NCI-H446 treated with DMSO at 0.1 percent for 48 hours (cell line): ENCODE measurements at regions not wholly inside any gene's neighbourhood (a gene's known extent, or its start where the extent isn't known, plus 50 kb on each side); places are given as distances from the start of the nearest gene placed in this dataset.
"Not testable (repeated sequence)": the region's sequence is repeated elsewhere in the genome, so short reads cannot be mapped to it uniquely, and the experiment has no call there.

Source experiments
- DNase-seq: peaks from one replicate; lab custom pipeline; 2025; lab: John Stamatoyannopoulos, UW

DNA sequence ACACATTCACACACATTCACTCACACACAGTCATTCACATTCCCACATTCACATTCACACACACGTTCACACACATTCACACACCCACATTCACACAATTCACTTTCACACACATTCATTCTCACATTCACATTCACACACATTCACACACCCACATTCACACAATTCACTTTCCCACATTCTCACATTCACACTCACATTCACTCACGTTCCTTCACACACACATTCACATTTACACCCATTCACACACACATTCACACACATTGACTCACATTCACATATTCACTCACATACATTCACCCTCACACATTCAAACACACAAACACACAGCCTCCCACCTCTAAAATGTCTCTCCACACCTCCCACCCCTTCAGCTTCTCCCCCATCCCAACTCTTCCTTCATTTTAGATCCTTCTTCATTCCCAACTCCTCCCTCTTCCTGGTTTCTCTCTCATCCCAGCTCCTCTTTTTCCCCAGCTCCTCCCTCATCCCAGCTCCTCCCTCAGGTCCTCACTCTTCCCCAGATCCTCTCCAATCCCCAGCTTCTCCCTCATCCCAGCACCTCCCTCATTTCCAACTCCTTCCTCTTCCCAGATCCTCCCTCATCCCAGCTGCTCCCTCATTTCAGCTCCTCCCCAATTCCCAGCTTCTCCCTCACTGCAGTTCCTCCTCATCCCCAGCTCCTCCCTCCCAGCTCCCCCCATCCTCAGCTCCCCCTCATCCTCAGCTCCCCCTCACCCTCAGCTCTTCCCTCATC, 111.0 kb downstream of the FAM53A start:
- no peak for DNase-seq

DNA sequence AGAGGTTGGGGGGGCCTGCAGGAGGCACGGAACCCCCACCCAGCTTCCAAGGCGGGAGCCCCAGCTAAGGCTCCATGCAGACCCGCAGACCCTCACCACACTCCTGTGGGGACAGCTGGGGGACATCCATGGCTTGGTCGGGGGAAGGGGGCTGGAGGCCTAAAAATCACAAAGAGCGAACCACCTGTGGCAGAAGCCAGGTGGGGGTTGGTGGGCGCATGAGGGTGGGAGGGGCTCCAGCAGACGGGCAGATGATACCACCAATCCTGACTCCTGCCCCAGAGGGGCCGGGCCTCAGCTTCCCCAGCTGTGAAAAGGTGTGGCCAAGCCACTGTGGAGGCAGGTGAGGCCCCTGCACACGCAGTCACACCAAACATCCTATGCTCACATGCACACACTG, 111.6 kb downstream of the FAM53A start:
- no peak for DNase-seq

DNA sequence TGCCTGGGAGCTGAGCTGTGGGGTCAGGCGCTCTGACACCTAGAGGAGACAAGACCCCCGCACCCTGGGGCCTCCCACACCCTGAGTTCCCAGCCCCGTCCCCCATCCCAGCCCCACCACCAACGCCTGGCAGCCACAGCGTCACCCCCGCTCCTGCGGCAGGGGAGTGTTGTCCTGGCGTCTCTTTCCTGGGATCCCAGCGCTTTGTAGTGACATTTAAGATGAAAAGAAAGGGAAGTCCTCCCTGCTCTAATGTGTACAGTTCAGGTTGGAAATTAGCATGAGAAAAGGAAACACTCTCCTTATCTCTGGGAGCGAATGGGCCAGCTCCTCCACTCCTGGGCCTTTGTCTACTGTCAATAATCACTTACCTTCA, 112.1 kb downstream of the FAM53A start:
- no peak for DNase-seq

DNA sequence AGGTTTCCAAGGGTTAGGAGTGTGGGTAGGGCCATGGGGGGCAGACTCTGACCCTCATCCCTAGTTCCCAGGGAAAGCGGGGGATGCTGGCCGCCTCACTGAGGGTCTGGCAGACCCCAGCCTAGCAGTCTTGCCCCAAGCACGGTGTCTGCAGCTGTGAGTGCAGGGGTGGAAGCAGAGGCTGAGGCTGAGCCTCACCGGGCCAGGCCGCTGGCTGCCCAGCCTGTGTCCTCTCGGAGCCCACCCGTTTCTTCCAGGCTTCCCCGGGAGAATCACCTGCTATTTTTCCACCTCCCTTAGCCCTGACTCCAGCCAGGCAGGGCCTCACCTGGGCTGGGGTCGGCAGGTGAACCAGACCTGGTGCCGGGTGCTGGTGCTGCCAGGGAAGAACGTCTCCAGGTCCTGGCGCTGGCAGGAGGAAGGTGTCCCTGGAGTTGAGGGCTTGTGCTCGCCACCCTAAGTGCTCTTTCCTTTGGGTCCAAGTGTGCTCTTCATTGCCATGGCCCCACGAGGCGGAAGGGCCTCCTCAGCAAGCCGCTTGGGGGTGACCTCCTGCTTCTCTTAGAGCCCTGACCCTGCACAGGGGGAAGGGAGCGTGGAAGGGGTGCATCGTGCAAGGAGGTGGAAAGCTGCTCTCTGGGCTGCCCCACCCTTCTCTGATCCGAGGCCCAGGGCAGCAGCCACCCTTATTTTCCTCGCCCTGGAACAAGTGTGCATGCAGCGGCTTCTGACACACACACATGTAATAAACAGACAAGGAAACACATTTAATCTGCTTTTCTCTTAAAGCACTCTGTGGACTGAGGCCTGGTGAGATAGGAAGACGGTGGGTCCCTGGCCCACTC, 112.7 kb downstream of the FAM53A start:
- DNase-seq, result no peak

DNA sequence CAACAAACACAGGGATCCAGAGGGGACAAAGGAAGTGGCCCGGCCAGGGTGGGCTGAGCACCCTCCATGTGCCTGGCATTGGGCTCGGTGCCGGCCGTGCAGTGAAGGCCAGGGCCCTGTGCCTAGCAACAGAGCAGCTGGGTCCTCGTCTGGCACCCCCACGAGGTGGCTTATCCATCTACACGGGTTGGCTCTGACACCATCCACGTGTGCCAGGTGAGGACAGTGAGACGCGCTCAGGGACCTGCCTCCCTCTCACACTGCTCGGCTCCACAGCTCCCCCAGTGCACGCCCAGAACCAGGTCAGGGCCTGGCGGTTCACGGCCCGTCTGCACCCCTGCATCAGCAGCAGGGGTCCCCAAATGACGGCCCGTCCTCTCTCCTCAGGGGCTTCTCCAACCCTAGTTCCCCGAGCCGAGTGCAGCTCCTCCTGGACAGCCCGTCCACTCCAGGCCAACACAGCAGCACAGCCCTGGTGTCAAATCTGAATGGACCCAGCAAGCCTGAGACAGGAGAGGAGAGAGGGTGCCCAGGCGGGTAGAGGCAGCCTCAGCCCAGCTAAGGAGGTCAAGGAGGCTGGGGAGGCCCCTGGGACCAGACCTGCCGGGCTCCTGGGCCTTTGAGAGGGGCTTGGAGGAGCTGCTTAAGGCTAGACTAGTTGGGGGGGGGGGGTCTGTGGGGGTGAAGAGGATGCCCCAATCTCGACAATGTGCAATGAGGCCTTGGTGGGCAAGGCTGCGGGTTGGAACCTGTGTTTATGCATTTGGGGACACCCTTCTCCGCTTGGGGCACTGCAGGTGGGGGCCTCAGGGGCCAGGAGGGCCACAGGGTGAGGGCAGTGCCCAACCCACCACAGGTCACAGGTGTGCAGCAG, 113.6 kb downstream of the FAM53A start:
- DNase-seq, result no peak

DNA sequence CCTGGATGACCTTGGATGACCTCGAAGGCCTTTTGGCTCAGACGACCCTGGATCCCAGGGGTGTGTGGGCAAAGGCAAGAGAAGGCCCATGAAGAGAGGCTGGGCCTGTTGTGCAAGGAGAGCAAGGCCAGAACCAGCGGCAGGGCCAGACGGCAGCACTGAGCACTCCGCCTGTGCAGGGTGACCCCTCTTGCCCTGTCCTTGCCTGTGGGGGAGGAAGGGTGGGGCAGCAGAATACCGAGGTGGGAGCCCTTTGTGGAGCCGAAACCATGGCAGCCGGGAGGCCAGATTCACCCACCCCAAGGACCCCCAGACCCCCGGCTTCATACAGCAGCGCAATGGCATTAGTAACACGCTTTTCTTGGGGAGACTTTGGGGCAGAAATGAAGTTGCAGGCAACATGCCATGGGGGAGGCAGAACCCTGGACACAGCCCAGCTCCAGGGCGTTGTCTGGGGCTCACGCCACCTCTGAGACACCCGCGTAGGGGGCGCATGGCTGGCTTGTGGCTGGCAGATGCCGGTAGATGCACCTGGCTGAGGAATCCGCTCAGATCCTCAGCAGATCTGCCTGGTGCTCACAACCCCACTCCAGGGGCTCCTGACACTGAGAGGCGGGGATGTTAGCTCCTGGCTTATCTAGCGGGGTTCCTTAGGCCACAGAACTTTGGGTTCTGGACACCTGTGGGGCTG, 114.5 kb downstream of the FAM53A start:
- no peak for DNase-seq

DNA sequence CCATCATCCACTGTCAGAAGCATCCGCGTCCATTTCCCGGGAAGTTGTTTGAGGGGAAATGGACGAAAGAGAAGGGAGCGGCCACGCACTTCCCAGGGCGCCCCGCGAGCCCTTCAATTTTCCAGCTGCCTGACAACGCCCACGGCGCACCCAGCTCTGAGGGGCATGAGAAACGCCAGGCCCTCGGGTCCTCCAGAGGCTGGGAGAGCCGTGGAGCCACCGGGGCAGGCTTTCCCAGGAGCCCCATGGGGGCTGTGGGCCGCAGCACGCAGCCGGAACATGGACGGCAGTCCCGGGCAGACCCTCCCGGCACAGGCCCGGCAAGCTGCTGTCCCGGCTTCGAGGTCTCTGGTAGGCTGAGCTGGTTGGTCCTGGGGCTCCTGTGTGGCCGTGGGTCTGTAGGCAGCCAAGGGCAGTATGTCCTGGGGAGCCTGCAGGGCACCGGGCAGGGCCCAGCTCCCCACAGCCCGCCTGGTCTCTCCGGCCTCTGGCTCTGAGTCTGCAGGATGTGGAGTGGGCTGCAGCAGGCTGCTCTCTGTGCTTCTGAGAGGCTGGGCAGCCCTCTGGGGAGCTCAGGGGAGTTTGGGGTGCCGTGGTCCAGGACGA, 115.2 kb downstream of the FAM53A start:
- no peak for DNase-seq

DNA sequence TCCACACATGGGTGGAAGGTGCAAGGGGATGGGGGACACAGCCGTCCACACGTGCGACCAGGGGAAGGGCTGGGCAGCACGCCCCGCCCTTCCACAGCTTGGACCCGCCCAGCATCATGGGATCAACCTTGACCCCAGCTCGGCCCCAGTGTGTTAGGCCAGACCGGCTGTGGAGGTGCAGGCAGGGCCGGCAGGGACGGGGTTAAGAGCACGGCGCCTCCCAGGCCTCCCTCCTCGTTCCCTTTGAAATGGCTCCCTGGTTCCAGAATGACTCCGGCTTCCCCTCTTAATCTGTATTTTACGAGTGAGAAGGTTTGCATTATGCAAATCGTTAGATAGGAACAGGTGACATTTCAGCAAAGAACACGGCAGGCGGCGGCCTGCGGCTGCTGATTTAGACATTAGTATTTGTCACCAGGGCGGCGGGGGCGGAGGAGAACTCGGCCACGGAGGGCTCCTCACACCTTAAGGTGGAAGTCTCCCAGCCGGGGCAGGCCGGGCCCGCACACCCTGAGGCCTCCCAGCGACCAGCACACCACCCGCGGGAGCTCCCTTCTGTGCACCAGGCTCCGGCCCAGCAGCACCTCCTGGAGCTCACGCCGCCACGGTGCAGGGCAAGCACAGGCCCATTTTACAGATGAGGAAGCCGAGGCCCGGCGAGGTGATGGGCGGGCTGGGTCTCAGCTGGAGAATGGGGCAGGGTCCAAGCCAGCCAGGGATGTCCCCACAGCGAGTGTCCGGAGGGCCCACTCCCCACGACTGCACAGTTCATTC, 116.1 kb downstream of the FAM53A start:
- DNase-seq, result no peak

DNA sequence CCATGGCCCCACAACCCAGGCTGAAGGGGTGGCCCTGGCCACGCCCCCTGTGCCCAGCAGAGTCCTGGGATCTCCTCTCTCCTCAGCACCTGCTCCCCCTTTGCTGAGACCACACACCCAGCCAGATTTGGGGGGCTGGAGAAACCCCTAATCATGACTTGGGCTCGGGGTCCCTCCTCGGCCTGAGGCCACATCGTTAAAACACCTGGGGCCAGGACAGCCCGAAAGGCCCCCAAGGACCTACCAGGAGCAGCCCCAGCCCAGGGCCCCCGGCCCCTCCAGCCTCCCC, 116.7 kb downstream of the FAM53A start:
- DNase-seq, result no peak

DNA sequence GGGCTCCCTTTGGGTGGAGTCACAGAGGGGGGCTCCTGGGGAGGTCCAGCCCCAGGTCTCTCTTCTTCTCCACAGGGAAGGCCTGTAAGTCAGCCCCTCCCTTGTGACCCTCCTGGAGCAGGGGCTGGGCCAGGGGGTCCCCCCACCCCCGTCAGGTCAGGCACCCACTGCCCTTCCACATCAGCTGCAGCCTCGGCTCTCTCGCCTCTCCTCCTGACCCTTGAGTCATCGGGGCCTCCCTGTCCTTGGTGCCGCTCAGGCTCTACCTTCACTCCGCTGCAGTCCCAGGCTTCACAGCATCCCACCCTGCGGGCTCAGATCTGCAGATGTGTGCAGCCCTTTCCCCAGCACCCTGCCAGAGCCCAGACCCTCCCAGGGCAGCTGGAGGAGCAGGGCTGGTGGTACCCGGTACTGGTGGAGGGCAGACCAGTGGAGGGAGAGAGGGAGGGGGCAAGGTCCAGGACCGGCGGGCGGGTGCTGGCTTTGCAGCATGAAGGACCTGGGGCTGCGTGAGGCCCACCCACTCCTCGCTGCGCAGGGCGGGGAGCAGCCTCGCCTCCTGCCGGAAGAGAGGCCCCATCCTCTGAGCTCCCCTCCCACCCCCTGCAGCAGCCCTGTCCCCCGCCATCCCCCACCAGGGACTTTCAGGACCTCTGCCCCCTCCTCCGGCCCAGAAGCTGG, 117.1 kb downstream of the FAM53A start:
- no peak for DNase-seq

DNA sequence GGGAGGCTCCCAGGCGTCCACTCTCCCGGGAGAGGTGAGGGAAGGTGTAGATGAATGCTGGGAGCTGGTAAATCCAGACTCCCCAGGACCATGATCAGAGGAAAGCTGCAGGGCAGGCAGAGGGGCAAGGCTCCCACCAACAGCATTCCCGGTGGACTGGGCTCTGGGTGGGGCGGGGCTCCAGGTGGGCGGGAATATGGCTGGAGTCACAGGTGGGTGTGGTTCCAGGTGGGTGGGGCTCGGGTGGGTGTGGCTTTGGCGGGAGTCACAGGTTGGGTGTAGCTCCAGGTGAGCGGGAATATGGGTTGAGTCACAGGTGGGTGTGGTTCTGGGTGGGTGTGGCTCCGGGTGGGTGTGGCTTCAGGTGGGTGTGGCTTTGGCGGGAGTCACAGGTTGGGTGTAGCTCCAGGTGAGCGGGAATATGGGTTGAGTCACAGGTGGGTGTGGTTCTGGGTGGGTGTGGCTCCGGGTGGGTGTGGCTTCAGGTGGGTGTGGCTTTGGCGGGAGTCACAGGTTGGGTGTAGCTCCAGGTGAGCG, 117.7 kb downstream of the FAM53A start:
- not testable (repeated sequence) for DNase-seq

DNA sequence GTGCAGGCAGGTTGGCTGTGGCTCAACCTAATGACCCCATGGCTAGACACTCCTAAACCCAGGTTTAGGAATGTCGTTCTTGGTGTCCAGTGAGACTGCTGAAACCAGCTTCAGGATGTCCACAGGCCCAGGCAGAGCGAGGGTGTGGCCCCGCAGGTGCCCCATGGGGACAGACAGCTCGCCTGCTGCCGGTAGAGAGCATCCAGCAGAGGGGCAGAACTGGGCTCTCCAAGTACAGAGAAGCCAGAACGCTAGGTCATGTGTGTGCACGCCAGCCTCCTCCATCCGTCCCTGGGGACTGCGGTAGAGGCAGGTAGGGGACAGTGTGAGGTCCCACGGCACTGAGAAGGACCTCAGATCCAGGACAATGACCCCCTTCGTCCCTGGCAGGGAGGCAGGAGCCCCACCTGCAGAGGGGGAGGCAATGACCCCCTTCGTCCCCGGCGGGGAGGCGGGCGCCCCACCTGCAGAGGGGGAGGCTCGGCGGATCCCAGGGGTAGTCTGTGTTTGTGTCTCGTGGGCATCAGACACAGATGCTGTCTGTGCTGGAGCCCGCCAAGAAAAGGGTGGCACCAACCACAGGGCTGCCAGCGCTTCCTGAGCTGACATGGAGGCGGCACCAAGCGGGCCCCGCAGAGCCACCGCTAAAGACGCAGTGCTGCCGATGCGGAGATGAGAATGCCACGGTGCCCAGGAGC, 118.4 kb downstream of the FAM53A start:
- no peak for DNase-seq

DNA sequence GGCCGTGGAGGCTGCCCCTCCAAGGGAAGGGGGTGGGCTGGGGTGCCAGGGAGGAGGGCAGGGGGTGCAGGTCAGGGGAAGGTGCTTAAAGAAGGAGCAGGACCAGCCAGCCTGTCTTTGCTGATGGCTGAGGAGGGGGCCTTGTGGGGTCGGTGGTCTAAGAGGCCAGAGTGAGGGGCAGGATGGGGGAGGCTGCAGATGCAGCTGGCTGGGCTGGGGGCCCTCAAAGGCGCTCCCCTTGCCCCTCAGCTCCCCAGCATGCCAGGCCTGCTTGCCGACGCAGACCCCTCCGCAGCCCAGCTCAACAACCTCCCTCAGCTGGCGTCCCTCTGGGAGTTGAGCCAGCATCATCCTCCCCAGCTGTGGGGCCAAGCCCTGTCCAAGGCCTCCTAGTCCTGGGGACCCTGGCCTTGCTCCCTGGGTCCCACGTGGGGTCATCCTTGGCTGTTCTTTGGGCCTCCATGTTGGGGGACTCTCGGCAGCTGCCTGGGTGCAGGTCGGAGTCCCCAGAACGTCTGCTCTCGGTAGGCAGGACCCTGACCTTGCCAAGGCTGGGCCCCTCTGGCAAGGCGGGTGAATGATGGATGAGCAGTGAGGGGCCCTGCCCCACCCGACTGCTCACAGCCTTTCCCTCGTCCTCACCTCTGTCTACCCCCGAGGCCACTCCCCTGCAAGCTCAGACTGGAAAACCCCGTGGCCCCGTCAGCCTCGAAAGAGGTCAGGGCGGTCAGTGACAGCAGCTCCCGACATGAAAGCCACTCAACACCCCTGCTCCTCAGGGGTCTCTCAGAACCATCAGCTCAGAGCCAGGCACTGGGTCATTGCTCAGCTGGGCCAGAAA, 119.4 kb downstream of the FAM53A start:
- no peak for DNase-seq

DNA sequence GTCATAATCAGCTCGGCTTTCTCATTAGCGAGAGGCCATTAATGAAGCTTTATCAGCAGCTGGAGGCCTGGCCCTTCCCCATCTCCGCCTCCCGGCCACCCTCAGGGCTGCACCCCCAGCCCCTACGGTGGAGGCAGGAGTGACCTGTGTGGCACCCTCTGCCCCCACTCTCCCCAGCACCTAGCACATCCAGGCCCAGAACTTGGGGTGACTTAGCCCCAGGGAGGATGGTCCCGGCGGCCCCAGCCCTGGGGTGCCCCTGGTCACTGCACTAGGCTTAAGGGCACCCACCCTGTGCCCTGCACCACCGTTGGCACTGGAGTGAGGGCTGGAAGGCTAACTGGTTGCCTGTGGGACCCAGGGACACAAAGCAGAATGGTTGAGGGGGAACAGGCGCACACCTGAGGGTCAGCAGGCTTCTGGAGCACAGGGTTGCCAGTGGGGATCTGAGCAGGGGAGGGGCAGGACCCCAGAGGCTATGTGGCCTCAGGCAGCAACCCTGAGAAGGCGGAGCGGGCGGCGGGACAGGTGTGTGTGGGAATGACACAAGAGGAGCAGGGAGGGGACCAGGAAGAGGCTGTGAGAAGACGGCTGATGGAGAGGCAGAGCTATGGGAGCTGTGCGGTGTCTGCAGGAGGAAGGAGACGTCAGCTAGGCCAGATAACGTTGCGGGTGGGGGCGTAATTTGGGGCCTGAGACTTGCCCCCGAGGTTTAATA, 120.2 kb downstream of the FAM53A start:
- no peak for DNase-seq

DNA sequence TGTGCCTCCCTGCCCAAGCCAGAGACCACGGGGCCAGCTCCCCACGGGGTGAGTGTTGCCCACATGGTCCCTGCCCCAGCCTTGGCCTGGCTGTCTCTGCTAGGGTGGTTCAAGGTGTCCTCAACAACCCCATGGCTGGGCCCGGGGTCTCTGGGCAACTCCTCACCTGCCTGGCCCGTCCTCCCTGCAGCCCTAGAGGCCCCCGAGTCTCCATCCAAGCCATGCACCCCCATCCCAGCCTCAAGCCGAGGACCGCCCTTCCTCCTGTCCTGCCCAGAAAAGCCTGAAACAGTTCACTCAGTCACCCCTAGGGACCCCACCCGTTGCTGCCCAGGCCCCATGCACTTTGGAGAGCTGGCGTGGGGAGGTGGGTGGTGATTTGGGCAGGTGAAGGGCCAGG, 120.9 kb downstream of the FAM53A start:
- DNase-seq, result no peak

DNA sequence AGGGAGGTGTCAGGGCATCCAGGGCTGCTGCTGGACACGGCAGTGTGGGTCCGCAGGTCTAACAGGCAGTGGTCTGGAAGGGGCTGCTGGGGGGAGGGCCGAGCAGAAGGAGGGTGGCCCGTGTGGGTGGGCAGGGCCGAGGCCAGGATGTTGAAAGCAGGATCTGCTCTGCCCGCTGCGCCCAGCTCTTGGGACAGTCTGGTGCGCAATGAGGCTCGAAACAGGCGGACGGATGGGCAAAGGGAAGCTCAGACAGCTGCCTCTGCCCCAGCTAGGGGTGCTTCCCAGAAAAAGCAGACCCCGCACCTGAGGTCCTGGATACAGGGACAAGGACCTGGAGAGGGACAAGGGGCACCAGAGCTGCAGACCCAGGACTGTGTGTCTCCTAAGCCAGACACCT, 121.3 kb downstream of the FAM53A start:
- DNase-seq, result no peak

DNA sequence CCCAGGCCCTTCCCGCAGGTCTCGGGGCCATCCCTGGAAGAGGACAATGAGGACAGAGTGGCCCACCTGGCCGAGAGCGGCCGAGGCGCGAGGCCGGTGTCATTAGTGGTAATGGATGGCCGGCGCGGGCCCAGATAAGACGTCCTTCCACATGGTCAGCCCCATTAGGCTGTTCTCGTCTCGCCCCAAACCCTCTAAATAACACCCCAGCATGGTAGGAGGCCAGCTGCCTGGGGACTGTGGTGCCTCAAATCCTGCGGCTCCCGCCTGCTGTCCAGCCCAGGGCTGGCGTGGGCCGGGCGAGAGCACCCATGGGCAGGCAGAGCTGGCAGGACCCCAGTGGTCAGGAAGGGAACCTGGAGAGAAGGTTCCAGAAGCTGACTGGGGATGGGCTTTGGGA, 121.7 kb downstream of the FAM53A start:
- no peak for DNase-seq
